ENCODE measurements at regions not wholly inside any gene's neighbourhood (a gene's known extent, or its start where the extent isn't known, plus 50 kb on each side); places are given as distances from the start of the nearest gene placed in this dataset.

GRCh38 chr5:172564883-172565282, 76.2 kb upstream of the NEURL1B start:
- H3K27me3 ChIP-seq (ENCODE audit: low read depth, low read length) = peaks cover 54% of the 10 kb centered on the region
- no peak for TF ChIP-seq EZH2phosphoT487 (IDR thresholded peaks at IDR 0.05; ENCODE audit: low read depth)
- TF ChIP-seq, protein P1, sequence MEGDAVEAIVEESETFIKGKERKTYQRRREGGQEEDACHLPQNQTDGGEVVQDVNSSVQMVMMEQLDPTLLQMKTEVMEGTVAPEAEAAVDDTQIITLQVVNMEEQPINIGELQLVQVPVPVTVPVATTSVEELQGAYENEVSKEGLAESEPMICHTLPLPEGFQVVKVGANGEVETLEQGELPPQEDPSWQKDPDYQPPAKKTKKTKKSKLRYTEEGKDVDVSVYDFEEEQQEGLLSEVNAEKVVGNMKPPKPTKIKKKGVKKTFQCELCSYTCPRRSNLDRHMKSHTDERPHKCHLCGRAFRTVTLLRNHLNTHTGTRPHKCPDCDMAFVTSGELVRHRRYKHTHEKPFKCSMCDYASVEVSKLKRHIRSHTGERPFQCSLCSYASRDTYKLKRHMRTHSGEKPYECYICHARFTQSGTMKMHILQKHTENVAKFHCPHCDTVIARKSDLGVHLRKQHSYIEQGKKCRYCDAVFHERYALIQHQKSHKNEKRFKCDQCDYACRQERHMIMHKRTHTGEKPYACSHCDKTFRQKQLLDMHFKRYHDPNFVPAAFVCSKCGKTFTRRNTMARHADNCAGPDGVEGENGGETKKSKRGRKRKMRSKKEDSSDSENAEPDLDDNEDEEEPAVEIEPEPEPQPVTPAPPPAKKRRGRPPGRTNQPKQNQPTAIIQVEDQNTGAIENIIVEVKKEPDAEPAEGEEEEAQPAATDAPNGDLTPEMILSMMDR (IDR thresholded peaks at IDR 0.05; ENCODE audit: low read depth, low read length) = no peak
- H3K79me2 ChIP-seq (ENCODE audit: low read length) = no peaks in the 10 kb centered on the region
- H2AFZ ChIP-seq (ENCODE audit: low read depth, low read length) = no peak overlapping the region
- no peaks in the 10 kb centered on the region for H3K4me1 ChIP-seq (ENCODE audit: low read length)
- H3K4me3 ChIP-seq (ENCODE audit: low read length) = no peak overlapping the region
- H3K9ac ChIP-seq (ENCODE audit: low read length) = no peak overlapping the region
- no peaks in the 10 kb centered on the region for H3K36me3 ChIP-seq (replicated peaks; ENCODE audit: low read depth, low read length)
- H3K9me3 ChIP-seq (ENCODE audit: insufficient read depth, low read length) = no peaks in the 10 kb centered on the region
- no peak overlapping the region for H3K27ac ChIP-seq (ENCODE audit: low read length)
- no peaks in the 10 kb centered on the region for H4K20me1 ChIP-seq (ENCODE audit: insufficient read depth, low read length)
- H3K4me2 ChIP-seq (ENCODE audit: low read length) = no peak overlapping the region

DNA sequence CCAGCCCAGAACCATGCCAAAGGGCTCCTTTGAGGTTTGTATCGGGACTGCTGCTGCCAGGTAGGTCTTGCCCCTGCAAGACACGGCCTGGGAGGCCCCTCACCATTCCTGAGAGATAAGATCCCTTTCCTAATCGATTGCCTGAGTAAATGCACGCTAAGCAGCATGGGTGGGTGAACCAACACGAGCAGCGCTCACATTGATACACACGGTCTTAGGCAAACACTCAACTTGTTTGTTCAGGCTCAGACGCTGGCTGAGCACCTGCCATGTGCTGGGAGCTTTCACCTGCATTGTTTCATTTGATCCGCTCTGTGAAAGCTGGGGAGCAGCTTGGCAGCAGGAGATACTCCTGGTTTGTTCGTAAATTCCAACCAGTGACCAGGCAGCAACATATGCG, 76.9 kb upstream of the NEURL1B start:
- Histone ChIP-seq H3K9me3 (ENCODE audit: insufficient read depth, low read length) (no peaks in the 10 kb centered on the region), H3K4me2 (ENCODE audit: low read length) (no peak overlapping the region), H3K9ac (ENCODE audit: low read length) (no peak overlapping the region), H3K27ac (ENCODE audit: low read length) (no peak overlapping the region), H2AFZ (ENCODE audit: low read depth, low read length) (no peak overlapping the region), H3K79me2 (ENCODE audit: low read length) (no peaks in the 10 kb centered on the region), H3K4me3 (ENCODE audit: low read length) (no peak overlapping the region), H3K4me1 (ENCODE audit: low read length) (no peaks in the 10 kb centered on the region), H3K36me3 (replicated peaks; ENCODE audit: low read depth, low read length) (no peaks in the 10 kb centered on the region), H4K20me1 (ENCODE audit: insufficient read depth, low read length) (no peaks in the 10 kb centered on the region), H3K27me3 (ENCODE audit: low read depth, low read length) (peaks cover 54% of the 10 kb centered on the region)
- no peak for TF ChIP-seq EZH2phosphoT487 (IDR thresholded peaks at IDR 0.05; ENCODE audit: low read depth)
- TF ChIP-seq, protein P1 (IDR thresholded peaks at IDR 0.05; ENCODE audit: low read depth, low read length) = no peak

DNA sequence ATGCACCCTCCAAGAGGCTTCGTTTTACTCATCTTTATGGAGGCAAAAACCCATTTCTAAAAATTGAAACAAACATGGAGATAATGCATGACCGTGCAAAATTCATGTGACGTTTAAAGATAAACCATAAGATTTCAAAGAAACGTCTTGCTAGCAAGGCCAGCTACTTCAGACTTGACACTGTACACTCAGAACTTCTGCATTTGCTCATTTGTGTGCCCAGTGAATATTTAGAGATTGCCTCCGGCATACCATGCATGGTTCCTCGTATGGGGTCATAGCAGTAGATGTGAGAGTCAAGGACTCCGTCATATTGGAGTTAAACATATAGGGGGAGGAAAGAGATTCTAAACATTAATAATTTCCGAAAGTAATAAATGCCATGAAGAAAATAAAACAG, 78.6 kb upstream of the NEURL1B start:
- no peak overlapping the region for H3K27ac ChIP-seq (ENCODE audit: low read length)
- no peaks in the 10 kb centered on the region for H3K36me3 ChIP-seq (replicated peaks; ENCODE audit: low read depth, low read length)
- no peaks in the 10 kb centered on the region for H4K20me1 ChIP-seq (ENCODE audit: insufficient read depth, low read length)
- no peak for TF ChIP-seq EZH2phosphoT487 (IDR thresholded peaks at IDR 0.05; ENCODE audit: low read depth)
- TF ChIP-seq, protein P1 (IDR thresholded peaks at IDR 0.05; ENCODE audit: low read depth, low read length) = no peak
- no peaks in the 10 kb centered on the region for H3K4me1 ChIP-seq (ENCODE audit: low read length)
- no peaks in the 10 kb centered on the region for H3K79me2 ChIP-seq (ENCODE audit: low read length)
- no peak overlapping the region for H2AFZ ChIP-seq (ENCODE audit: low read depth, low read length)
- H3K27me3 ChIP-seq (ENCODE audit: low read depth, low read length) = peaks cover 54% of the 10 kb centered on the region
- H3K9ac ChIP-seq (ENCODE audit: low read length) = no peak overlapping the region
- H3K9me3 ChIP-seq (ENCODE audit: insufficient read depth, low read length) = no peaks in the 10 kb centered on the region
- no peak overlapping the region for H3K4me3 ChIP-seq (ENCODE audit: low read length)
- no peak overlapping the region for H3K4me2 ChIP-seq (ENCODE audit: low read length)

DNA sequence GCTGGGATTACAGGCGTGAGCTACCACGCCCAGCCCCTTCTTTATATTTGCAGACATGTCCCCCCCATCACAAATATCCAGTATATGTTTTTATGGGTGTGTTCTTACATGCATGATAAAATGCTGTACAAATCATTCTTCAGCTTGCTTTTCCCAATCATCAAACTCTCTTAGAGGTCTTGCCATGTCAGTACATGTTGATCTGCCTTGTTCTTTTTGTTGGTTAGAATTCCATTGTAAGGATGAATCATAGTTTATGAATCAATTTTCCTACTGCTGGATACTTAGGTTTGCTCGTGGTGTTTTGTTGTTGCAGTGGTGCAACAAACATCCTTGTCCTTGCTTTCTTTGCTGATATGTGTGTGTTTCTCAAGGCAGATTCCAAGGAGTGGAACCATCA, 79.9 kb upstream of the NEURL1B start:
- Histone ChIP-seq H3K9ac (ENCODE audit: low read length) (no peak overlapping the region), H3K27ac (ENCODE audit: low read length) (no peak overlapping the region), H3K9me3 (ENCODE audit: insufficient read depth, low read length) (no peaks in the 10 kb centered on the region), H3K36me3 (replicated peaks; ENCODE audit: low read depth, low read length) (no peaks in the 10 kb centered on the region), H4K20me1 (ENCODE audit: insufficient read depth, low read length) (no peaks in the 10 kb centered on the region), H3K27me3 (ENCODE audit: low read depth, low read length) (peaks cover 50% of the 10 kb centered on the region), H2AFZ (ENCODE audit: low read depth, low read length) (no peak overlapping the region), H3K79me2 (ENCODE audit: low read length) (no peaks in the 10 kb centered on the region), H3K4me1 (ENCODE audit: low read length) (no peaks in the 10 kb centered on the region), H3K4me2 (ENCODE audit: low read length) (no peak overlapping the region), H3K4me3 (ENCODE audit: low read length) (no peak overlapping the region)
- TF ChIP-seq, protein P1 (IDR thresholded peaks at IDR 0.05; ENCODE audit: low read depth, low read length) = no peak
- no peak for TF ChIP-seq EZH2phosphoT487 (IDR thresholded peaks at IDR 0.05; ENCODE audit: low read depth)
